SK-N-SH treated with all-trans-retinoic acid at 6 μM for 48 hours (cell line): ENCODE measurements at regions not wholly inside any gene's neighbourhood (a gene's known extent, or its start where the extent isn't known, plus 50 kb on each side); places are given as distances from the start of the nearest gene placed in this dataset.

Source experiments
- ATAC-seq: fragments of 200-7000 bp; cut with Tn5 transposase; 3 replicates; pipeline ENCODE4 v1.9.1; 2020; ENCODE audit warnings: mild to moderate bottlenecking, moderate library complexity
- ARNTL ChIP-seq: fragments of 450-650 bp; formaldehyde crosslinking; IDR thresholded peaks from 2 replicates; pipeline ENCODE4 v1.5.0; 2020; ENCODE audit warnings: low read depth, mild to moderate bottlenecking, moderate library complexity, borderline replicate concordance
- BACH2 ChIP-seq: fragments of 250-450 bp; sonication (Bioruptor Pico); IDR thresholded peaks from 2 replicates; pipeline ENCODE4 v1.9.0; 2021; ENCODE audit warnings: mild to moderate bottlenecking, borderline replicate concordance
- CREB5 ChIP-seq: fragments of 250-450 bp; sonication (Bioruptor Pico); IDR thresholded peaks from 2 replicates; pipeline ENCODE4 v1.5.1; 2020; ENCODE audit warnings: low read depth, mild to moderate bottlenecking, moderate library complexity
- CSDC2 ChIP-seq: fragments of 250-450 bp; sonication (Bioruptor Pico); IDR thresholded peaks from 2 replicates; pipeline ENCODE4 v1.5.0; 2020; ENCODE audit warnings: mild to moderate bottlenecking, moderate library complexity
- CSRNP3 ChIP-seq: fragments of 250-450 bp; sonication (Bioruptor Pico); IDR thresholded peaks from 2 replicates; pipeline ENCODE4 v1.5.1; 2021; ENCODE audit warnings: mild to moderate bottlenecking, moderate library complexity
- ESRRG ChIP-seq: fragments of 250-450 bp; sonication (Bioruptor Pico); IDR thresholded peaks from 2 replicates; pipeline ENCODE4 v1.6.1; 2021; ENCODE audit warnings: mild to moderate bottlenecking
- GLIS3 ChIP-seq: fragments of 250-450 bp; sonication (Bioruptor Pico); IDR thresholded peaks from 2 replicates; pipeline ENCODE4 v1.5.0; 2020; ENCODE audit warnings: mild to moderate bottlenecking, moderate library complexity
- ISL1 ChIP-seq: fragments of 250-450 bp; sonication (Bioruptor Pico); IDR thresholded peaks from 2 replicates; pipeline ENCODE4 v2.1.2; 2022; ENCODE audit warnings: mild to moderate bottlenecking, moderate library complexity
- OSR1 ChIP-seq: fragments of 250-450 bp; sonication (Bioruptor Pico); IDR thresholded peaks from 2 replicates; pipeline ENCODE4 v1.8.0; 2022; ENCODE audit warnings: moderate library complexity, mild to moderate bottlenecking, inconsistent platforms
- PATZ1 ChIP-seq: fragments of 250-450 bp; sonication (Bioruptor Pico); IDR thresholded peaks from 2 replicates; pipeline ENCODE4 v1.8.0; 2020; ENCODE audit warnings: mild to moderate bottlenecking, moderate library complexity, borderline replicate concordance
- POU6F1 ChIP-seq: fragments of 250-450 bp; sonication (Bioruptor Pico); IDR thresholded peaks from 2 replicates; pipeline ENCODE4 v1.8.0; 2021; ENCODE audit warnings: low read depth, mild to moderate bottlenecking, moderate library complexity, borderline replicate concordance
- PPARA ChIP-seq: fragments of 250-450 bp; sonication (Bioruptor Pico); IDR thresholded peaks from 2 replicates; pipeline ENCODE4 v1.5.0; 2020; ENCODE audit warnings: mild to moderate bottlenecking, borderline replicate concordance
- RARB ChIP-seq: fragments of 250-450 bp; sonication (Bioruptor Pico); IDR thresholded peaks from 2 replicates; pipeline ENCODE4 v1.8.0; 2021; ENCODE audit warnings: mild to moderate bottlenecking, moderate library complexity
- SNAI2 ChIP-seq: fragments of 250-450 bp; sonication (Bioruptor Pico); IDR thresholded peaks from 2 replicates; pipeline ENCODE4 v1.5.0; 2020; ENCODE audit warnings: mild to moderate bottlenecking, moderate library complexity
- TCF4 ChIP-seq: fragments of 250-450 bp; sonication (Bioruptor Pico); IDR thresholded peaks from 2 replicates; pipeline ENCODE4 v1.8.0; 2021; ENCODE audit warnings: mild to moderate bottlenecking, moderate library complexity, borderline replicate concordance
- TSHZ2 ChIP-seq: fragments of 250-450 bp; sonication (Bioruptor Pico); IDR thresholded peaks from 2 replicates; pipeline ENCODE4 v1.5.0; 2020; ENCODE audit warnings: mild to moderate bottlenecking, moderate library complexity
- ZFP3 ChIP-seq: fragments of 250-450 bp; sonication (Bioruptor Pico); IDR thresholded peaks from 2 replicates; pipeline ENCODE4 v1.5.0; 2020; ENCODE audit warnings: mild to moderate bottlenecking, moderate library complexity
- ZFP30 ChIP-seq: fragments of 450-650 bp; formaldehyde crosslinking; IDR thresholded peaks from 2 replicates; pipeline ENCODE4 v1.5.0; 2022; ENCODE audit warnings: mild to moderate bottlenecking, moderate library complexity
- ZNF565 ChIP-seq: fragments of 450-650 bp; formaldehyde crosslinking; conservative IDR thresholded peaks from 2 replicates; pipeline ENCODE4 v1.5.0; 2020; ENCODE audit warnings: low read depth, mild to moderate bottlenecking, moderate library complexity
- ZNF70 ChIP-seq: fragments of 450-650 bp; formaldehyde crosslinking; IDR thresholded peaks from 2 replicates; pipeline ENCODE4 v1.5.0; 2020; ENCODE audit warnings: mild to moderate bottlenecking, moderate library complexity
- ZNF8 ChIP-seq: fragments of 450-650 bp; formaldehyde crosslinking; IDR thresholded peaks from 2 replicates; pipeline ENCODE4 v1.5.0; 2020; ENCODE audit warnings: mild to moderate bottlenecking, moderate library complexity

GRCh38 chr20:57762531-57763234, 52.9 kb upstream of the PMEPA1 start:
- no peak for TF ChIP-seq TCF4 (CRISPR knock-in tag)
- no peak for TF ChIP-seq ESRRG
- no peak for TF ChIP-seq CSDC2 (CRISPR knock-in tag)
- TF ChIP-seq TSHZ2 (CRISPR knock-in tag), result no peak
- TF ChIP-seq ZFP3 (CRISPR knock-in tag), result no peak
- no peak for TF ChIP-seq OSR1 (CRISPR knock-in tag)
- no peak for TF ChIP-seq POU6F1 (CRISPR knock-in tag)
- no peak for TF ChIP-seq ZFP30 (CRISPR knock-in tag)
- TF ChIP-seq CSRNP3 (CRISPR knock-in tag), result no peak
- no peak for TF ChIP-seq BACH2 (CRISPR knock-in tag)
- no peak for ATAC-seq

GRCh38 chr20:57761413-57761734, 51.6 kb upstream of the PMEPA1 start:
- TF ChIP-seq SNAI2 (CRISPR knock-in tag) (no peak), CREB5 (no peak), ZFP3 (CRISPR knock-in tag) (no peak), RARB (CRISPR knock-in tag) (no peak), CSDC2 (CRISPR knock-in tag) (no peak), OSR1 (CRISPR knock-in tag) (no peak), CSRNP3 (CRISPR knock-in tag) (no peak), ZNF565 (no peak), ISL1 (CRISPR knock-in tag) (no peak), GLIS3 (CRISPR knock-in tag) (no peak), ARNTL (CRISPR knock-in tag) (no peak)
- ATAC-seq, result no peak

GRCh38 chr20:57760698-57761412, 51.0 kb upstream of the PMEPA1 start:
- no peak for ATAC-seq
- TF ChIP-seq TCF4 (CRISPR knock-in tag), result no peak
- no peak for TF ChIP-seq PATZ1
- TF ChIP-seq BACH2 (CRISPR knock-in tag), result no peak
- TF ChIP-seq ZFP3 (CRISPR knock-in tag), result no peak
- TF ChIP-seq SNAI2 (CRISPR knock-in tag), result no peak
- TF ChIP-seq ARNTL (CRISPR knock-in tag), result no peak
- no peak for TF ChIP-seq ZFP30 (CRISPR knock-in tag)
- no peak for TF ChIP-seq PPARA (CRISPR knock-in tag)
- no peak for TF ChIP-seq ISL1 (CRISPR knock-in tag)
- TF ChIP-seq GLIS3 (CRISPR knock-in tag), result no peak
- TF ChIP-seq ZNF70 (CRISPR knock-in tag), result no peak
- no peak for TF ChIP-seq ZNF8
- TF ChIP-seq TSHZ2 (CRISPR knock-in tag), result no peak
- no peak for TF ChIP-seq ESRRG
- TF ChIP-seq CSDC2 (CRISPR knock-in tag), result no peak
